ENCODE measurements at regions not wholly inside any gene's neighbourhood (a gene's known extent, or its start where the extent isn't known, plus 50 kb on each side); places are given as distances from the start of the nearest gene placed in this dataset.

DNA sequence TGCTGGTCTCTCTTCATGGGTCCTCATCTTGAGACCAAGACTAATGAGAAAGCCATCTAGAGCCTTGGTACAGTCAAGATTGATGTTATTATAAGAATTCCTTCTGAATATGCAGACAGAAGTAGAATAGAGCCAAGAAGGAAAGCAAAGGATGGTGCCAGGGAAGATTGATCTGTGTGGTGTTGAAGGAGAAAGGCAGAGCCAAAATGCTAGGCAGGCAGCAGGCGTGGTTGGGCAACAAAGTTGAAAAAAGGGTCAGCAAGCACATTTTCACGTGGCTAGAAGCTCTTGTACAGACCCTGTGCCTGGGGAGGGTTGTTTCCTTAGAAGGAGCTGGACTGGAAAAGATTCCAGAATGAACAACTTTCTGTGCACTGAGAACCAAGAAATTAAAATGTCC, 319.7 kb upstream of the ARGLU1 start (continued):
- TF ChIP-seq, protein P1, sequence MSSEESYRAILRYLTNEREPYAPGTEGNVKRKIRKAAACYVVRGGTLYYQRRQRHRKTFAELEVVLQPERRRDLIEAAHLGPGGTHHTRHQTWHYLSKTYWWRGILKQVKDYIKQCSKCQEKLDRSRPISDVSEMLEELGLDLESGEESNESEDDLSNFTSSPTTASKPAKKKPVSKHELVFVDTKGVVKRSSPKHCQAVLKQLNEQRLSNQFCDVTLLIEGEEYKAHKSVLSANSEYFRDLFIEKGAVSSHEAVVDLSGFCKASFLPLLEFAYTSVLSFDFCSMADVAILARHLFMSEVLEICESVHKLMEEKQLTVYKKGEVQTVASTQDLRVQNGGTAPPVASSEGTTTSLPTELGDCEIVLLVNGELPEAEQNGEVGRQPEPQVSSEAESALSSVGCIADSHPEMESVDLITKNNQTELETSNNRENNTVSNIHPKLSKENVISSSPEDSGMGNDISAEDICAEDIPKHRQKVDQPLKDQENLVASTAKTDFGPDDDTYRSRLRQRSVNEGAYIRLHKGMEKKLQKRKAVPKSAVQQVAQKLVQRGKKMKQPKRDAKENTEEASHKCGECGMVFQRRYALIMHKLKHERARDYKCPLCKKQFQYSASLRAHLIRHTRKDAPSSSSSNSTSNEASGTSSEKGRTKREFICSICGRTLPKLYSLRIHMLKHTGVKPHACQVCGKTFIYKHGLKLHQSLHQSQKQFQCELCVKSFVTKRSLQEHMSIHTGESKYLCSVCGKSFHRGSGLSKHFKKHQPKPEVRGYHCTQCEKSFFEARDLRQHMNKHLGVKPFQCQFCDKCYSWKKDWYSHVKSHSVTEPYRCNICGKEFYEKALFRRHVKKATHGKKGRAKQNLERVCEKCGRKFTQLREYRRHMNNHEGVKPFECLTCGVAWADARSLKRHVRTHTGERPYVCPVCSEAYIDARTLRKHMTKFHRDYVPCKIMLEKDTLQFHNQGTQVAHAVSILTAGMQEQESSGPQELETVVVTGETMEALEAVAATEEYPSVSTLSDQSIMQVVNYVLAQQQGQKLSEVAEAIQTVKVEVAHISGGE (CRISPR knock-in tag; IDR thresholded peaks at IDR 0.05) = no peak
- TF ChIP-seq NFE2L1 (tag; IDR thresholded peaks at IDR 0.05; ENCODE audit: borderline replicate concordance, low read depth) (no peak), SMARCB1 (IDR thresholded peaks at IDR 0.05; ENCODE audit: insufficient read length, low read depth) (no peak), ZNF124 (CRISPR knock-in tag; IDR thresholded peaks at IDR 0.05) (no peak), KHSRP (IDR thresholded peaks at IDR 0.05) (no peak), MECOM (CRISPR knock-in tag; IDR thresholded peaks at IDR 0.05) (no peak), MXI1 (IDR thresholded peaks at IDR 0.05; ENCODE audit: low read depth, low read length) (no peak), ZNF766 (CRISPR knock-in tag; conservative IDR thresholded peaks at IDR 0.05) (no peak)
- TF ChIP-seq, protein P2, sequence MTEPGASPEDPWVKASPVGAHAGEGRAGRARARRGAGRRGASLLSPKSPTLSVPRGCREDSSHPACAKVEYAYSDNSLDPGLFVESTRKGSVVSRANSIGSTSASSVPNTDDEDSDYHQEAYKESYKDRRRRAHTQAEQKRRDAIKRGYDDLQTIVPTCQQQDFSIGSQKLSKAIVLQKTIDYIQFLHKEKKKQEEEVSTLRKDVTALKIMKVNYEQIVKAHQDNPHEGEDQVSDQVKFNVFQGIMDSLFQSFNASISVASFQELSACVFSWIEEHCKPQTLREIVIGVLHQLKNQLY (CRISPR knock-in tag; conservative IDR thresholded peaks at IDR 0.05) = no peak
- TF ChIP-seq, protein P3, sequence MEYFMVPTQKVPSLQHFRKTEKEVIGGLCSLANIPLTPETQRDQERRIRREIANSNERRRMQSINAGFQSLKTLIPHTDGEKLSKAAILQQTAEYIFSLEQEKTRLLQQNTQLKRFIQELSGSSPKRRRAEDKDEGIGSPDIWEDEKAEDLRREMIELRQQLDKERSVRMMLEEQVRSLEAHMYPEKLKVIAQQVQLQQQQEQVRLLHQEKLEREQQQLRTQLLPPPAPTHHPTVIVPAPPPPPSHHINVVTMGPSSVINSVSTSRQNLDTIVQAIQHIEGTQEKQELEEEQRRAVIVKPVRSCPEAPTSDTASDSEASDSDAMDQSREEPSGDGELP (CRISPR knock-in tag; IDR thresholded peaks at IDR 0.05; ENCODE audit: borderline replicate concordance) = no peak
- TF ChIP-seq, protein P4, sequence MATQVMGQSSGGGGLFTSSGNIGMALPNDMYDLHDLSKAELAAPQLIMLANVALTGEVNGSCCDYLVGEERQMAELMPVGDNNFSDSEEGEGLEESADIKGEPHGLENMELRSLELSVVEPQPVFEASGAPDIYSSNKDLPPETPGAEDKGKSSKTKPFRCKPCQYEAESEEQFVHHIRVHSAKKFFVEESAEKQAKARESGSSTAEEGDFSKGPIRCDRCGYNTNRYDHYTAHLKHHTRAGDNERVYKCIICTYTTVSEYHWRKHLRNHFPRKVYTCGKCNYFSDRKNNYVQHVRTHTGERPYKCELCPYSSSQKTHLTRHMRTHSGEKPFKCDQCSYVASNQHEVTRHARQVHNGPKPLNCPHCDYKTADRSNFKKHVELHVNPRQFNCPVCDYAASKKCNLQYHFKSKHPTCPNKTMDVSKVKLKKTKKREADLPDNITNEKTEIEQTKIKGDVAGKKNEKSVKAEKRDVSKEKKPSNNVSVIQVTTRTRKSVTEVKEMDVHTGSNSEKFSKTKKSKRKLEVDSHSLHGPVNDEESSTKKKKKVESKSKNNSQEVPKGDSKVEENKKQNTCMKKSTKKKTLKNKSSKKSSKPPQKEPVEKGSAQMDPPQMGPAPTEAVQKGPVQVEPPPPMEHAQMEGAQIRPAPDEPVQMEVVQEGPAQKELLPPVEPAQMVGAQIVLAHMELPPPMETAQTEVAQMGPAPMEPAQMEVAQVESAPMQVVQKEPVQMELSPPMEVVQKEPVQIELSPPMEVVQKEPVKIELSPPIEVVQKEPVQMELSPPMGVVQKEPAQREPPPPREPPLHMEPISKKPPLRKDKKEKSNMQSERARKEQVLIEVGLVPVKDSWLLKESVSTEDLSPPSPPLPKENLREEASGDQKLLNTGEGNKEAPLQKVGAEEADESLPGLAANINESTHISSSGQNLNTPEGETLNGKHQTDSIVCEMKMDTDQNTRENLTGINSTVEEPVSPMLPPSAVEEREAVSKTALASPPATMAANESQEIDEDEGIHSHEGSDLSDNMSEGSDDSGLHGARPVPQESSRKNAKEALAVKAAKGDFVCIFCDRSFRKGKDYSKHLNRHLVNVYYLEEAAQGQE (IDR thresholded peaks at IDR 0.05; ENCODE audit: borderline replicate concordance) = no peak
- TF ChIP-seq, protein P4 (CRISPR knock-in tag; IDR thresholded peaks at IDR 0.05; ENCODE audit: low read depth) = no peak
- TF ChIP-seq, protein P5, sequence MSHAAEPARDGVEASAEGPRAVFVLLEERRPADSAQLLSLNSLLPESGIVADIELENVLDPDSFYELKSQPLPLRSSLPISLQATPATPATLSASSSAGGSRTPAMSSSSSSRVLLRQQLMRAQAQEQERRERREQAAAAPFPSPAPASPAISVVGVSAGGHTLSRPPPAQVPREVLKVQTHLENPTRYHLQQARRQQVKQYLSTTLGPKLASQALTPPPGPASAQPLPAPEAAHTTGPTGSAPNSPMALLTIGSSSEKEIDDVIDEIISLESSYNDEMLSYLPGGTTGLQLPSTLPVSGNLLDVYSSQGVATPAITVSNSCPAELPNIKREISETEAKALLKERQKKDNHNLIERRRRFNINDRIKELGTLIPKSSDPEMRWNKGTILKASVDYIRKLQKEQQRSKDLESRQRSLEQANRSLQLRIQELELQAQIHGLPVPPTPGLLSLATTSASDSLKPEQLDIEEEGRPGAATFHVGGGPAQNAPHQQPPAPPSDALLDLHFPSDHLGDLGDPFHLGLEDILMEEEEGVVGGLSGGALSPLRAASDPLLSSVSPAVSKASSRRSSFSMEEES (CRISPR knock-in tag; IDR thresholded peaks at IDR 0.05) = no peak

Data from K562 (cell line).